ENCODE measurements at regions not wholly inside any gene's neighbourhood (a gene's known extent, or its start where the extent isn't known, plus 50 kb on each side); places are given as distances from the start of the nearest gene placed in this dataset.

GRCh38 chr5:123882965-123883345 lies 371.0 kb downstream of the CSNK1G3 start:
- TF ChIP-seq ZBTB26 (CRISPR knock-in tag; IDR thresholded peaks at IDR 0.05; ENCODE audit: borderline replicate concordance) (no peak), ASH2L (IDR thresholded peaks at IDR 0.05; ENCODE audit: insufficient read length, low read depth, low read length) (no peak), BHLHE40 (IDR thresholded peaks at IDR 0.05; ENCODE audit: low read length) (no peak), ZFP36 (IDR thresholded peaks at IDR 0.05; ENCODE audit: borderline replicate concordance, low read depth, low read length, partially characterized antibody) (no peak), POLR2AphosphoS5 (IDR thresholded peaks at IDR 0.05; ENCODE audit: low read depth, low read length) (no peak)
- TF ChIP-seq, protein P1, sequence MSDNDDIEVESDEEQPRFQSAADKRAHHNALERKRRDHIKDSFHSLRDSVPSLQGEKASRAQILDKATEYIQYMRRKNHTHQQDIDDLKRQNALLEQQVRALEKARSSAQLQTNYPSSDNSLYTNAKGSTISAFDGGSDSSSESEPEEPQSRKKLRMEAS (IDR thresholded peaks at IDR 0.05), result no peak
- TF ChIP-seq, protein P2, sequence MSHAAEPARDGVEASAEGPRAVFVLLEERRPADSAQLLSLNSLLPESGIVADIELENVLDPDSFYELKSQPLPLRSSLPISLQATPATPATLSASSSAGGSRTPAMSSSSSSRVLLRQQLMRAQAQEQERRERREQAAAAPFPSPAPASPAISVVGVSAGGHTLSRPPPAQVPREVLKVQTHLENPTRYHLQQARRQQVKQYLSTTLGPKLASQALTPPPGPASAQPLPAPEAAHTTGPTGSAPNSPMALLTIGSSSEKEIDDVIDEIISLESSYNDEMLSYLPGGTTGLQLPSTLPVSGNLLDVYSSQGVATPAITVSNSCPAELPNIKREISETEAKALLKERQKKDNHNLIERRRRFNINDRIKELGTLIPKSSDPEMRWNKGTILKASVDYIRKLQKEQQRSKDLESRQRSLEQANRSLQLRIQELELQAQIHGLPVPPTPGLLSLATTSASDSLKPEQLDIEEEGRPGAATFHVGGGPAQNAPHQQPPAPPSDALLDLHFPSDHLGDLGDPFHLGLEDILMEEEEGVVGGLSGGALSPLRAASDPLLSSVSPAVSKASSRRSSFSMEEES (CRISPR knock-in tag; IDR thresholded peaks at IDR 0.05), result no peak
